NCI-H2029 treated with DMSO at 0.1 percent for 48 hours (cell line): ENCODE measurements at regions not wholly inside any gene's neighbourhood (a gene's known extent, or its start where the extent isn't known, plus 50 kb on each side); places are given as distances from the start of the nearest gene placed in this dataset.

Source experiments
- DNase-seq: peaks from one replicate; lab custom pipeline; 2025; lab: John Stamatoyannopoulos, UW

DNA sequence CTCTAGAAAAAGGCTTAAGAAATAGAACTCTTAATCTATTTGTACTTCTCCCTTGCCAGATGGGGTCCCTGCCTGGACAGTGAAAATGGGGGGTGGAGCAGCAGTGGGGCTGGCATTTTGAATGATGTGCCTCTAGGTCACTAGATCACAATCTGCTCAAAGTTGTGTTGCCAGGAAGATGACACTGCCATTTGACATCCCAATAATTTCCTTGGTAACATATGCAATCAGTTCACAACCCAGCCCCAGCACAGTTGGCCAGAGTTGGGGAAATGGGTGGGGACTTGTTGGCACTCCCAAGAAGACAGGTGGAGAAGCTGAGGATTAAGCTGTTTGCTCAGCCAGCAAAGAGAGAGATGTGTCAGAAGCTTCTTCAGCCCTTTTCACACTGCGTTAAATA lies 558.3 kb upstream of the KLHL29 start:
- DNase-seq = no peak

GRCh38 chr2:22829791-22830190 lies 555.2 kb upstream of the KLHL29 start:
- DNase-seq = no peak

DNA sequence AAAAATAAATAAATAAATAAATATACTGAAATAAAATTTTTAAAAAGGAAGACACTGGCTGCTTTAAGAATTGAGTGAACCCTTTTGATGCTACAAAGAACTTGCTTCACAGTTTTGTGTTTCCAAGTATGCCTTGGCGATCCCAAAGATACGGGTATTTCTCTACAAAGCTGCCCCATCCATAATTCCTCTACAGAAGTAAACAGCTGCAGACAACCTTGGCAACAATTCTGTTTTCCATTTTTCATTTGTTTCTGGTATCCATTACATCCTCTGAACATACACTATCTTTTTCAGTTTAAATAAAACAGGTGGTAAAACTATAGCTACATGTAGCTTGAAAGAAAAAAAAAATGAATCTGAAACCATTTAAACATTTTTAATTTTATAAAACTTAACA lies 552.8 kb upstream of the KLHL29 start:
- no peak for DNase-seq

- DNase-seq = no peak
These were observed 546.5 kb upstream of the KLHL29 start for GRCh38 chr2:22838461-22838860.

GRCh38 chr2:22842205-22842869 lies 542.6 kb upstream of the KLHL29 start:
- no peak for DNase-seq

- no peak for DNase-seq
These were observed 541.0 kb upstream of the KLHL29 start for GRCh38 chr2:22843919-22844537.

- DNase-seq = no peak
These were observed 534.7 kb upstream of the KLHL29 start for GRCh38 chr2:22850310-22850709.

- DNase-seq = no peak
These were observed 530.4 kb upstream of the KLHL29 start for GRCh38 chr2:22854588-22854987.

DNA sequence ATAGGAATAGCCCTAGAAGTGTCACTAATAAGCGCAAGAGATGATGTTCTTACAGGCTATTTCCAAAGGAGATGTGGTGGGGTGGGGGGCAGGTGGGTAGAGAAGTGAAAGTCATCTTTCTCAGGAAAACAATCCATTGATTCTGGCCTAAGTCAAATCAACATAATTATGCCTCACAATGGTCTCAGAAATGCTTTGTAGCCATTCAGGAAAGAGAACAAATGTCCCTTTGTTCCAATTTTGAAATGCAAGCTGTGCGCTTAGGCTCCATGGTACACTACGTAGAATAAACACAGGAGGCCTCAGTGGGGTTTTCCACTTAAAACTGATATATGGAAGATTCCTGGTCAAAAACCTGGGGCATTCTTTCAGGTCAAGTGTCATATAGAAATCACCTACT lies 529.9 kb upstream of the KLHL29 start:
- no peak for DNase-seq

DNA sequence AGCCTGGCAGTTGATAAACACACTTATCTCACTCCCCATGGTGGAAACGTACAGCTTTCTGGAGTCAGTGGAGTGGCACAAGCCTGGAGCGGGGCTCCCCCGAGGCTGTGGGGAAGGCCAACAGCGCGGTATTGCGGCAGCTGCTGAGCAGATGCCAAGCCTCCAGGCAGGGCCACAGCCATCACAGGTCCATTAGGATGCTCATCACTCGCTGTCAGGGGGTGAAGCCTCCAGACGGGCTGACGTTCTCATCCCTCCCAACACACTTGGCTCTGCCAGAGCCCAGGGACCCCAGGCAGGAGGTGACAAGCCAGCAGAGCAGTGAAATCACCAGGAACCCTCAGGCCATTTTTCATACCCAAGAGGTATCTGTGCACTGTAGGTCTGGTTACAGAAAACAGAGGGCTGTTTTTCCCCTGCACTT lies 529.2 kb upstream of the KLHL29 start:
- DNase-seq = no peak

- DNase-seq = no peak
These were observed 517.0 kb upstream of the KLHL29 start for GRCh38 chr2:22867973-22868372.

DNA sequence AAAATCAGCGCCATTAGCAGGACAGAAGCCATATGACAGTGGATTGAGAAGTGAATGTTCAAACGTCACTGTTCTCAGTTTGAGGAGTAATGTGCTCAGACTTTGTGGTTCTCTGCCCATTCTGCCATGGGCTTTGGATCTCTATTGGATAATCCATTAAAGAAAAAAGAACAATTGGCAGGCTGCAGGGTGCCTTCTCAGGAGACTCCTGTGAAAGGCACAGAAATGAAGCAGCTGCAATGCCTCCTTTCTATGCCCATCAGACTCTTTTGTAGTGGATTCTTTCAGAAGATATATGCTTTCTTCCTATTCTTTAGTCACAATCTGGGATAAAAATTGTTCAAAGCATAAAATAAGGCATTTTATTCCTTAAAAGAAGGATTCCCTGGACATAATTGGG lies 506.9 kb upstream of the KLHL29 start:
- no peak for DNase-seq

DNA sequence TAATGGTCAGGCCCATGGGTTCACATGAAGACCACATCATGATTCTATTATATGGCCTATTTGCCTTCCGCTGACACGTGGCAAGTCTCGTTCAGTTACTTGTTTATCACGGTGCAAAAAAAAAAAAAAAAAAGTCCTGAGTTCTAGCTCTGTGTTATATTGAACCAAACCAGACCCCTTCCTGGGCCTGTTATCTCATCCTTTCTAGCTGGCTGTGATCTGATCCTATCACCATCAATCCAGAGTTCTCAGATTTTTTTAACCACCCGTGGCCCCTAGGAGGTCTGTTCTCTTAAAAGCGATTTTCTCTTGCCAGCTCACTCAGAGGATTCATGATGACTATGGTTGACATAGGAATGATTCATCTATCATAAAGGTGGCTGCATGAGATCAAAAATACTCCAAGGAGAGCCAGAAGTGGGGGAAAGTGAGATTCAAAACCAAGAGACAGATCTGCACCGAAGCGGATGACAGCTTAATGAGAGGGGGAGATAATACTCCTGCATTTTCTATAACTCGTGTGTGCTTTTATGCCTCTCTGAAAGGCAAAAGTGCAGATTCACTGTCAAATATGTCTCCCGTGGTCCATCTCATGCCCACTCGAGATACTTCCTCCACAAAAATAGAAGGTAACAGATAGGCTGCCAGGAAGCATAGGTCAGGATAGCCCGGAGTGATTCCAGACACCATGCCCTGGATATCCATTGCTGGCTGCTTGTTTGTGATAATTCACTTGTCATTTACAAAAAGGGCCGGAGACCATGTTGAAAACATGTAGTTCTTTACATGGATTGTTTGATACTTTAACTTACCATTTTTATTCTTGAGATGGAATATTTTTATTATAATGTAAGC lies 505.7 kb upstream of the KLHL29 start:
- DNase-seq = no peak

DNA sequence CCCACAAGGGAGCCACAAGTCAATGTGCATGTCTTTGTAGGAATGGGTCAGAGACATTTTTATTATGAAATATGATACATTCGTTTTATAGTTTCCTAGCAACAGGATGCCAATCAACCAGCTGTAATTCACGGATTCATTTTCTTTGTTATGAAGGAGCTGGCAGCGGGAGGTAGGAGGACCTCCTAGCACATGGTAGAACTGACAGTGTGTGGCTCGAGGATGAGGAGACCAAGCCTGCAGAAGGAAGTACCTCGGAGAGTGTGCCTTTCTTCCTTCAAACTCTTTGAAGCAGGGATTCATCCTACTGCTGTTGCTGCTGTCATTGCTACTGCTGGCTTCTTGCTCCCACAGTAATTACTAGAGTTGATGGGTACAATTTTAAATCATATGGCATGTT lies 504.8 kb upstream of the KLHL29 start:
- DNase-seq = no peak

DNA sequence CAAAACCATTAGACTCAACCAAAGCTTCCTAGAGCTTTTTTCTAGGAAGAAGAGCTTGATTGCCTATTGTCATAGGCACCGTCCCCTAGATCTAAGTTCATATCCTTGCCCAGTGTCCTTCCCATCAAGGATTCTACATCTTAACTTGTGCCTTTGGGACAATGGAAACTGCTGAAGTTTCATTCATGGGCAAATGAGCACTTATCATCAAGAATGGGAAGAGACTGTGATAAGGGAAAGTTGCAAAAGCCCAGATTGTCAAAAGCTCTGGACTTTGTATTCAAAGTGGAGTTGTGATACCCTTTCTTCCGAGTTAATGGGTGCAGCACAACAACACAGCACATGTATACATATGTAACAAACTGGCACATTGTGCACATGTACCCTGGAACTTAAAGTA lies 503.0 kb upstream of the KLHL29 start:
- DNase-seq = no peak

- DNase-seq = no peak
These were observed 502.3 kb upstream of the KLHL29 start for GRCh38 chr2:22882643-22883042.

DNA sequence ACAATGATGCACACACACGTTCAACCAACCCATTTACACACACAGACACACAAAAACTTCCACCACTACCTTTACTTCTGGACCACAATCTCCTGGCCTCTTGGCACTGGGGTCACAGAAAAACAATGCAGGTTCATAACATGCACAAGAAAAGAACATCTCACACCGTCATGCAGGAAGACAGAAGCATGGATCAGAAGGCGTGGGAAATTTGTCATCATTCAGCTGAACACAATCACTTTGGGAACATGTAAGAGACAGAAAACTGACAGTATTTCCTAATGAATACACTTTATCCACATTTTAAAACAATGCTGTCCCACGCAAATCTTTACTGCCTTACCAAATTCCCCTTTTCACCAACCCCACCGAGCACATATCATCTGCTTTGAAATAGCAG lies 501.9 kb upstream of the KLHL29 start:
- DNase-seq = no peak

- DNase-seq = no peak
These were observed 499.7 kb upstream of the KLHL29 start for GRCh38 chr2:22885245-22885644.

DNA sequence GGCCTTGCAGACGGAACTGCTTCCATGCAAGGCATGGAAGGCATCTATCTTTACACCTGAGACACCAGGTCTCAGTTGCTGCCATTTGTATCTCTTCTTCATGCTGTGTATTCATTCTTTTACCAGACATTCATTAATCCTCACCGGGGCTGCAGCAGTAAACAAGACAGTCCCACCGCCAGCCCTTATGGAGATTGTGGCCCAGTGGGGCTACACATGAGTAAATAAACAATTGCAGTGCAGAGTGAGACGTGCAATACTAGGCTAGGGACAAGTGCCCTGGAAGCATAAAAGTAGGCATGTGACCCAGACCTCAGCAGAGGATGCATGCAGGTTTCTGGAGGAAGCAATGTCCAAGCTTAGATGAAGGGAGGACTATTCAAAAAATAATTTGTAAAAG lies 497.6 kb upstream of the KLHL29 start:
- DNase-seq = no peak

- no peak for DNase-seq
These were observed 497.1 kb upstream of the KLHL29 start for GRCh38 chr2:22887845-22888244.

GRCh38 chr2:22890132-22890531 lies 494.8 kb upstream of the KLHL29 start:
- no peak for DNase-seq

DNA sequence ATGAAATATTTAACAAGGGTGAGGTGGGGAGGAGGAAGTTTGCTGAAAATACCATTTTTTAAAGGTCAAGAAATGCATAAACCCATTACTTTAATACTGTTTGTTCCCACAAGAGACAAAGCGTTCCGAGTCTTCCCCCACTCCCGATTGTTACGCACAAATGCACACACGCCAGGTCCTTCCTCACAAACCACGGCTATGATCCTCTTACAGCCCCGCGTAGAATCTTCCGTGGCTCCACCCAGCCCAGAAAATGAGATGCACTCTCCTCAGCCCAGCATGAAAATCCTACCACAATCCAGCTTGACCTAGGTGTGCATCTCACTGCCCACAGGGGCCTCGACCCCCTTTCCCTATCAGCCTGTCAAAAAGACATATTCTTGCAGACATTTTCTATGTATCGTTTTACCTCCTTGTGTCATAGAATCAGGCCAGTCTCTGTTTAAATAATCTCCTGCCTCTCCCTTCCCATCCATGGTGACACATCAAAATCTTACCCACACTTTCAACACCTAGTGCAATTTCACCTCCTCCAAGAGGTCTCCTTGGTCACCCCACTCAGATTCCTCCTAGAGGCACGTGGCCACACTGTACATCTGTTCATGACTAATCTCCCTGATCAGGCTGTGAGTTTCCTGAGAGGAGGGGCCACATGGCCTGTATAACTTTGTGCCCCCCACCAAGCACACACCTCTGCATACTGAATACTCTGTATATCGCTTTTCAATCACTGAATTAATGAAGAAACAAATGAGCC lies 491.0 kb upstream of the KLHL29 start:
- DNase-seq = no peak
